GM19463 (cell line): ENCODE measurements at regions not wholly inside any gene's neighbourhood (a gene's known extent, or its start where the extent isn't known, plus 50 kb on each side); places are given as distances from the start of the nearest gene placed in this dataset.
"Not testable (repeated sequence)": the region's sequence is repeated elsewhere in the genome, so short reads cannot be mapped to it uniquely, and the experiment has no call there.

Experiments
- ATAC-seq: cut with Tn5 transposase; IDR thresholded peaks from one replicate; pipeline ENCODE4 v1.9.1; 2021; ENCODE audit warnings: mild to moderate bottlenecking, moderate library complexity; ENCODE audit not compliant: unreplicated experiment

- no peak for ATAC-seq
These were observed 476.4 kb downstream of the KIF4B start for GRCh38 chr5:155489949-155490348.

DNA sequence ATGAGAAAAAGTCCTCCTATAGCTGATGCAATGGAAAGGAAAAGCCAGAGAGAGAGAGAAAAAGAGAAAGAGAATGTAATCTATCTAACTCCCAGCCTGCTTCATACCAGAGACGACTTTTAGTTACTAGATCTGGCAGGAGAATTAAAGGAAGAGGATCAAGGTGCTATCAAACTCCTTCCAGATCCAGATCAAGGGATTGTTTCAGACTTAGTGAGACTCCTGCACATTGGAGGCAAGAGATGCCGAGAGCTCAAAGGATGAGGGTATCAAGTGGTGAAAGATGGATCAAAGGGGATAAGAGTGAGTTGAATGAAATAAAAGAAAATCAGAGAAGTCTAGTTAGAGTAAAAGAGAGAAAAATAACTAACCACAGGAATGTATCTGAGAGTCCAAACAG, 478.6 kb downstream of the KIF4B start:
- no peak for ATAC-seq

DNA sequence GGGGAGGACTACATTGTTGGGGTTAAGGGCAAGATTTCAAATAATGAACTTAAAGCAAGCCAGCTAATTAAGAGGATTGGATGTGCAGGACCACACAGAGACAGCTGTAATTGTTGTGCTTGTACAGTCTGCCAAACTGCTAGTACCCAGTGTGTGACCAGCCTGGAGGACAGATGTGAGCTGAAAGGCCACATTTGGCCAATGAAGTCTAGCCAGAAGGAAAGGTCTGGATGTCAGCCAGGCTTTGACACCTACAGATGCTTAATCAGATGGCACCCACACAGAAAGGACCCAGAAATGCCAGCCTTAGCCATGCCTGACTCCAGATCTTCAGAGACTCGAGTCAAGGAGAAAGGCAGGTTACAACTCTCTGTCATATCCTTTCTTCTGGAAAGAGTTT, 491.1 kb downstream of the KIF4B start:
- no peak for ATAC-seq

DNA sequence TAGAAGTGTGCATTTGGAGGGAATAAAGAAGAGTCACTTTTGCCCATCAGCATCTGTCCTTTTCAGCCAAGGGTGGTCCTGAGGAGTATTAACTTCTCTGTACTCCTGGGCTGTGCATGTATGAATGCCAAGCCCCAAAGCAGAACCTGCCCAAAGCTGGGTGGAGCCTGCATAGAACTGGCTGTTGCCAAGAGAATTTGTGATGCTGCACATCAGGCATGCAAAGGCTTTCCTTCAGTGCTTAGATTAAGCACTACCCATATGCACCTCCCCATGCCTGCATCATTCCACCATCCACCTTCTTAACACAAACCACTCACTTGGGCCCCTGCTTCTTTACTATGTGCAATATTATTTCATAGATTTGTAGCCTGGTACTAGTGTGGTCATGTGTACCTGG, 493.8 kb downstream of the KIF4B start:
- no peak for ATAC-seq

- no peak for ATAC-seq
These were observed 495.1 kb downstream of the KIF4B start for GRCh38 chr5:155508673-155509072.

DNA sequence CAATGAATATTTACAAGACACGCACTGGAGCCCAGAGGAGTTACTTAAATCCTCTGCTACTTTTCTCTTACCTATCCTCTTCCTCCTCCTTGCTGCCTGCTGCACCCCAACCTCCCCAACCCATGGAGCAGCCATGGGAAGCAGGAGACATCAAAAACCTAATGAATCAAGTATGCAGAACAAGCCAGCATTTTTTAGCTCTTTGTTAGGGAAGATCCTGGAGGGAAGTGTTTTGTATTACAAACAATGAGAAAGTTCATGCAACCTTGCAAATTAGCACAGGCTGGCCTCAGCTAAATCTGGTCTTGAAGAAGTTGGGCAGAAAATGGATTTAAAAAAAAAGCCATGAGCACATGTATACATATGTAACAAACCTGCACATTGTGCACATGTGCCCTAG, 498.8 kb downstream of the KIF4B start:
- ATAC-seq: no peak

DNA sequence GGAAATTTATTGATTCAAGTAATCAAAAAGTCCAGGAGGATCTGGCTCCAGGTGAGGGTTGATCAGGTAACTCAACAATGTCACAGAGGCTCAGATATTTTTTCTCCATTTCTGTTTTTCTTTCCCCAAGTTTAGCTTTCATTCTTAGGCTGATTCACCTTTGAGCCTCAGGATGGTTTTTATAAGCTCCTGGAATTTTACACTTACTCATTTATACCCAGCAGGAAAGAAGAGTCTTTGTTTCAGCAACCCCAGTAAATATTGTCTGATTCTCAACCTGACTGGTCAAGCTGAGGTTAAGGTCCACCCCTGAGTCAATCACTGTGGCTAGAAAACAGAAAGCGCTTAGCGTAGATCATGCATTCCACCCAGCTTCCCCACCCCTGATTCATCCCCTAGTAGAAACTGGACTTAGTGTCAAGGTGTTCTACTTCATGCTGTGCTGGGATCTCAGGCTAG, 500.6 kb downstream of the KIF4B start:
- no peak for ATAC-seq

GRCh38 chr5:155522540-155522939, 509.0 kb downstream of the KIF4B start:
- ATAC-seq: no peak

DNA sequence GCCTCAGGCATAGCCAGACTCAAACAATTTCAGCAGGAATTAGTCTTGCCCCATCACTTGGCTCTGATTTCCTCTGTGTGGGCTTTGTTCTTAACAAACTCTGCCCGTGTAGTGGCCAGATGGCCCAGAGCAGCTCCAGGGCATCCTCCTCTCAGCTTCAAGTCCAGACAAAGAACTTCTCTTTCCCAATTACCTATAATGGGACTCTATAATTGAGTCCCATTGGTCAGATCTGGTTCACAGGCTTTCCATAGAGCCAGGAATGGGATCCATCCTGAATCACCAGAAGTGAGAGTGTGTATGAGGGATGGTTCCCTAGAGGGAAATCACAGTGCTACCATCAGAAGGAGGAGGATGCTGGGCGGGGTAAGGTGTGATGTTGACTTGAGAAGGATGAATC, 515.8 kb downstream of the KIF4B start:
- ATAC-seq: no peak

- no peak for ATAC-seq
These were observed 516.5 kb downstream of the KIF4B start for GRCh38 chr5:155530046-155530445.

DNA sequence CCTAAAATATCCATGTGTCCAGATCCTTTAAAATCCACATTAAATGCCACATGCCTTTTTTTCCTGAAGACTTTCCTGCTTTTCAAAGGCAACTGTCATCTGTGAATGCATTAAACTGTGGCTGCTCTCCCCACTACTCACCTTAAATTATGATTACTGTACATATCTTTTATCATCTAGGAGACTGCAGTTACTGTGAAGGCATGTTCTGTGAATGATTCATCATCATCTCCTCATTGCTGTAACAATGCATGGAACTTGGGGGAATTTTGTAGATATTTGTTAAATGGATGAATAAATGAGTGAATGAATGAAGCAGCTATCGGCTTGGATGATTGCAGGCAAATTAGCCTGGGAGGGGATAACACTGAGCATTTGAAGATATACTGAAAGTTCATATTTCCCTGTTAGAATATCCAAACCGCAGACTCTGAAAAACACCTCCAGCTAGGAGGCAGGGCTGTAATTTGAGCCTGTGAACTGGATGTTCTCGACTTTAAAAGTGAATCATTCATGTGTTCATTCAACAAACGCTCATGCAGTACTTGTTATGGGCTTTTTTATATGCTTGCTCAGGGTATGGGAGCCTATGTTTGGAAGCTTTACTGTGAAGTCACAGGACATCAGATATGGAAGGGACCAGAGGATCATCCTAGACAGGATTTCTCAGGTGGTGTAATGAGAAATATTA, 519.2 kb downstream of the KIF4B start:
- no peak for ATAC-seq

DNA sequence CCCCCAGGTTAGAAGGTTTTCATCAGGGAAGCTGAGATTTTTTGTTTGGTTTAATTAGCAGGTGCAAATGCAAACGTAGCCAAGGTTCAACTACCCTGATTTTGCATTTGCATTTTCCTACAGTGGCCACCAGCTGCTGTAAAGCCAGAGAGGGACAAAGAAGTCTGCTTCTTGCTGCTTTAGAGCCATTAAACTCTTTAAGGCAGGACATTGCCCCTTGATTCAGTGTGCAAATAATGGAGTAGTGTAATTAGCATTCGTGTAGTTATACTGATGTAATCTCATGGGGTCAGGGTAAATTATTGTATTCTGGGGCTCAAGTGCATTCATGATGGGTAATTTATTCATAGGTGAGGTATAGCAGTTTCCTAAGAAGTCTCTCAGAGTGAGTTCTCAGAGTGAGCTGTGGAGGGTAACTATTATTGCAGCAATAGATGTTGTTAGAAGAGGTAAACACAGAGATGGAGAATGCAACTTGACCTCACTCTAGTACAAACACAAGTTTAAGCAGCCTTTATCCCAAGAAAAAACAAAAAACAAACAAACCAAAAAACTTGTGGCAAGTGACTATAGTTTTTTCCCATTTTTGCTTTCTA, 526.5 kb downstream of the KIF4B start:
- no peak for ATAC-seq

DNA sequence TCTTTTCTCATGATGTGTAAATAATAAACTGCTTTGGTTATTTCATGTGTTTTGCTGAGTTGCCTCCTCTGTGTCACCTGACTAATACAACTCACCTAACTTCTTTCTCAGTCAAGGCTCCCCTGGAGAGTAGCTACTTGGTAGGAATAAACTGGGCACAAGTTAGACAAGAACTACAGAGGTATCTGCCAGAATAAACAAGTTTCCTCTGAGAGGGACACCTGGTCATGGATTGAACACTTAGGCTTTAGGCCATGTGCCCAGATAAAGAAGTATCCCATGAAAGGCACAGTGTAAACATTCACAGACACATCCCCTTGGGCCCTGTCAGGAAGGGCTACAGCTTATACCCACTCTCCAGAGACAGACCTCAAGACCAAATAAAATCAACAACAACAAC, 532.5 kb downstream of the KIF4B start:
- no peak for ATAC-seq

GRCh38 chr5:155554500-155554899, 540.9 kb downstream of the KIF4B start:
- ATAC-seq: no peak

GRCh38 chr5:155556222-155556621, 542.7 kb downstream of the KIF4B start:
- ATAC-seq: no peak

DNA sequence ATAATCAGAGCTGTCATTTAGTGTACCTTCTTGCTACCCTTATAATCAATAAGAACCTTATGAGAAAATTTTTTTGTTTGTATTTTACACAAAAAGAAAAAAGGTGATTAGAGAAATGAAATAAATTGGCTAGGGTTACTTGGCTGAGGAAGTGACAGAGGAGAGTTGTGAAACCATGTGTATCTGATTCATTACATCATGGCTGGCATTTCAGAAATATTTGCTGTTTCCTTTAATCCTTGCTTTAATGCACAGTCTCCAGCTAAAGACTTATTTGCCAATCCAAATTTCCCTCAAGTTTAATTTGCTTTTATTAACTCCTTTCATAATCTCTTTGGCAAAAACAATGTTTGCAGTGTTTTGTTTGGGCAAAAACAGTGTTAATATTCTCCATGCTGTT, 543.1 kb downstream of the KIF4B start:
- no peak for ATAC-seq

DNA sequence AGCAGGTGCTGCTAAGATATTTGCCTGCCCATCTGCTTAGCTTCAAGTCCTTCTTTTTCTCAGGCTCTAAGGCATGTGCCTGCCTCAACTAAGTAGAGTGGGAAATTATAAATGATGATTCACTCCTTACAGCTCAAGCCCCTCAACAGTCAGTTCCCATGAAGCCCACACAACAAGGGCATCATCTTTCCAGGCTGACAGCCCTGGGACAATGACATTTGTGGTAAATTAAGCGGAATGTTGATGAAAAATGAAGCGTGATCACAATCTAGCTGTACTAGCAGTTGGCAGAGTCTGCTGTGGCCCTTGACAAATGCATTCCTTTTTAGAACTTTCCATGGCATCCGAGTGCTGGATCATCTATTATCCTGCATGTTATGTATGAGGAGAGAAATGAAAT, 548.6 kb downstream of the KIF4B start:
- ATAC-seq: no peak

- no peak for ATAC-seq
These were observed 551.0 kb downstream of the KIF4B start for GRCh38 chr5:155564541-155564940.

DNA sequence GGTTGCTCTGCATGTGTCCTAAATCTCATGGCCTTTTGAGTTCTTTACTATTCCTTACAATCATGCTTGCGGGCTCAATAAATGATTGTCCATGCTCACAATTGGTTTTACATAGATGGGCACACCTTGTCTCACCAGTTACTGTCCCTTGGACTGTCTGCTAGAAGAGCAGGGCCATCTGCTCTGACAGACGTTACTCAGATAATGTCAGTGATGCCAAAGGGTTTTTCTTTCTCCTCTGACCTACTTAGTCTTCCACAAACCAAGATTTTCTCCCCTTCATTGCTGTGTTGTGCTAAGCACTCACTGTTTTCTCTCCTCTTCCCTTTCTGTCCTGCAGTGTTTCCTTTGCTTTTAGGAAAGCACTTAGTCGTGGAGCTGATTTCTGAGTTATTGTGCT, 562.3 kb downstream of the KIF4B start:
- no peak for ATAC-seq

GRCh38 chr5:155586808-155587207, 573.3 kb downstream of the KIF4B start:
- not testable (repeated sequence) for ATAC-seq

GRCh38 chr5:155587458-155587857, 573.9 kb downstream of the KIF4B start:
- ATAC-seq: no peak

DNA sequence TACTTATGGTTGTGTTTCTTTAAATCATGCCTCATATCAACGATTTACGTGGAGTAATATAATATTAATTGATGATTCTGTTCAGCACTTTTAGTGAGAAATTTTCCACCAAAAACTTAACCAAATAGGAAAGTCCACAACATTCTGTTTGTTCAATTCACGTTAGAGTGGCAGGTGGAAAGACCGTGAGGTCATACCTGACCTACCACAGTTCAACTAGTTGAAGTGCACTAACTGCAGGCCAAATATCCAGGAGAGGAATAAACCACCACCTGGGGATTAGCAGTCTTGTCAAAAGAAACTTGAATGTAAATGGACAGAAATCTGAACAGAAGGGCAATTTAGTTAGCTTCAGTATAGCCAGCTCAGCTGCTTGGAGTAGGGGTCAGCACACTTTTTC, 577.7 kb downstream of the KIF4B start:
- no peak for ATAC-seq

DNA sequence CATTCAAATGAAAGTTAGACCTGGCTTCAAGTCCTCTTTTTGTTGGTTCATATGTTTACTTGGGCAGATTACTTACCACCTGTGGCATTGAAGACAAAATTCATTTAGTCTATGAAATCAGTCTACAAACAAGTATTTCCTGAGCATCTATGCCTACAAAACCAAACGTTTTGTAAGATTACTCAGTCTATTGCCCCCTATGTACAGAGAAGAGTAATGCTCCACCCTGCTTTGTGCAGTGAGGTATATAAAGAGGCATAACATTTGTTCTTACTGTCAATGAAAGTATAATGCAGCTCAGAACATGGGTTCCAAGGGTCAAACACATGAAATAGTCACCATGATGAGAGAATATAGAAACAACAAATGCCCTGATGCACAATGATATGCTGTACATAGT, 580.7 kb downstream of the KIF4B start:
- no peak for ATAC-seq
